Activated CD4-positive, alpha-beta memory T cell treated with anti-CD3 and anti-CD28 coated beads, Interleukin-2, amount 10 ng/mL, durations not matched to agents 7 days and 5 days (primary cell): ENCODE measurements at regions not wholly inside any gene's neighbourhood (a gene's known extent, or its start where the extent isn't known, plus 50 kb on each side); places are given as distances from the start of the nearest gene placed in this dataset.

Experiments used
- CTCF ChIA-PET: fragments of 350-600 bp; sonication (Branson Sonifier 250); formaldehyde crosslinking; loops from one replicate; lab custom pipeline; 2021; ENCODE audit warnings: antibody characterized with exemption, inconsistent platforms; lab: Charles Lee
- POLR2A ChIA-PET: fragments of 350-600 bp; sonication (Branson Sonifier 250); formaldehyde crosslinking; loops from one replicate; lab custom pipeline; 2021; ENCODE audit warnings: antibody characterized with exemption; lab: Charles Lee
- DNase-seq: peaks from one replicate; pipeline ENCODE4 v3.0.0-alpha.2; 2020
- H3K27ac Mint-ChIP-seq: one replicate; pipeline ENCODE4 v1.8.0; 2021; ENCODE audit warnings: mild to moderate bottlenecking, mixed read lengths
- H3K27me3 Mint-ChIP-seq: one replicate; pipeline ENCODE4 v1.8.0; 2021; ENCODE audit warnings: mixed read lengths
- H3K36me3 Mint-ChIP-seq: one replicate; pipeline ENCODE4 v1.8.0; 2021; ENCODE audit warnings: low read depth, mixed read lengths
- H3K4me1 Mint-ChIP-seq: one replicate; pipeline ENCODE4 v1.8.0; 2021; ENCODE audit warnings: mixed read lengths
- H3K4me3 Mint-ChIP-seq: one replicate; pipeline ENCODE4 v1.8.0; 2021; ENCODE audit warnings: mild to moderate bottlenecking, mixed read lengths
- H3K9me3 Mint-ChIP-seq: one replicate; pipeline ENCODE4 v1.8.0; 2021; ENCODE audit warnings: mixed read lengths

DNA sequence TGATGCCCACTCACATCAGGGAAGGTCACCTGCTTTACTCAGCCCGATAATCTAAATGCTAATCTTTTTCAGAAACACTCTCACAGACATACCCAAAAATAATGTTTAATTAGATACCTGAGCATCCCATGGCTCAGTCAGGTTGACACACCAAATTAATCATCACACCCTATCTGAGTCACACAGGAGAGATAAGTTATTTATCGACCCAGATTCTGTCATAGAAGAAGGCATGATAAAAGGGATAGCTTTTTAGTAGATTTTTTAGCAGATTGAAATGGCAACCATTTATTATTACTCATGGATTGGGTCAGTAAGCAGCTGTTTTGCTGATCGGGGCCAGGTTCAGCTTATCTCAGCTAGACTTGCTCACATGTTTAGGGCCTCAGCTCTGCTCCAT, 97.8 kb upstream of the TYRP1 start:
- Mint-ChIP-seq H3K4me3 (no peak overlapping the region), H3K27me3 (no peaks in the 10 kb centered on the region), H3K4me1 (no peaks in the 10 kb centered on the region), H3K36me3 (no peaks in the 10 kb centered on the region), H3K9me3 (peaks cover 2% of the 10 kb centered on the region), H3K27ac (no peak overlapping the region)
- DNase-seq, result no peak
- CTCF ChIA-PET, result no interaction called here
- POLR2A ChIA-PET, result no interaction called here

DNA sequence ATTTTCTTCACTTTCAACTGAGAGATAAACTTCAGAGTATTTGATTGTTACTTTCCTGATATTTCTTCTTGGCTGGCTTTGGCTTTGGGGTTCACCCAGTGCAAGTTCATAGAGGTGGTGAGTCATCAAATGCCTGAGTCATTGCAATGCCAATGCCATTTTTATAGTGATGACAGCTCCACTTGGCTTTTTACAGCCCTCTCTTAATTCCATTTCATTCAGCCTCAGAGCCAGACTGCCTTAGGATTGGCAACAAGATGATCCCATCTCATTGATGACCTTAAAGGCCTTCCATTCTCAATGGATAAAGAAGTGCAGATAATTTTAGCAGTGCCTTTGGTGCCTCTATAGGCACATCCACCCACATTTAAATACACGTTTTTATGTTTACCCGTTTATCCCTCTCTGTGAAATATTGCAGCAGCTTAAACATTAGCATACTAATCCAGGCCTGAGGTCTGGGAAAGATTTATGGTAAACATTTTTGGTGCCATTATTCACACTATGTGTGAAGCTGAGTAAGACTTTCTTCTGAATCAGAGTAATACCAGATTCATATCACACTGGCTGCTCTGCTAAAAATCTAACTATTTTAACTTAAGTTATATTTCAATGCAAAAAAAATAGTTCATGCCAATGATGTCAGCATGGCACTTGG, 88.9 kb upstream of the TYRP1 start:
- Mint-ChIP-seq H3K36me3 (no peaks in the 10 kb centered on the region), H3K27me3 (no peaks in the 10 kb centered on the region), H3K4me1 (no peaks in the 10 kb centered on the region), H3K9me3 (peaks cover 9% of the 10 kb centered on the region), H3K27ac (no peak overlapping the region), H3K4me3 (no peak overlapping the region)
- ChIA-PET CTCF (no interaction called here), POLR2A (no interaction called here)
- DNase-seq, result no peak

GRCh38 chr9:12612211-12612770, 80.9 kb upstream of the TYRP1 start:
- no peak for DNase-seq
- Mint-ChIP-seq H3K36me3 (no peaks in the 10 kb centered on the region), H3K27ac (no peak overlapping the region), H3K4me3 (no peak overlapping the region), H3K9me3 (peaks cover 14% of the 10 kb centered on the region), H3K27me3 (no peaks in the 10 kb centered on the region), H3K4me1 (no peaks in the 10 kb centered on the region)
- ChIA-PET CTCF (no interaction called here), POLR2A (no interaction called here)

DNA sequence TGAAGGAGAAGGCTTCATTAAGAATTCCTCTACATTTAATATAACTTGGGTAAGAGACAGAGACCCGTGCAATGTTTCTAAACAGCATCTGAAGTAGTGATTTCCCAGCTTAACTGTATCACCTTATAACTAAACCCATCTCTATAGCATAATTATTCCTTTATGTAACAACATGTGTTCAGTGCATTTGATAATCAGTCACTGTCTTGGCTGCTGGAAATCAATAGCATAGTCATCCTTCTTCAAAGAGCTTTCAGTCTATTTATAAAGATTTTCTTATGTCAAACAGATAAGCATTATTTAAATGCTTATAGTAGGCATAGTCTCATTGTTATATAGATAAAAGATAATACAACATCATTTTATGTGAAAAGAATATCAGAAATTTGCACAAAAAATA, 80.1 kb upstream of the TYRP1 start:
- H3K36me3 Mint-ChIP-seq, result no peaks in the 10 kb centered on the region
- POLR2A ChIA-PET, result no interaction called here
- H3K27me3 Mint-ChIP-seq, result no peaks in the 10 kb centered on the region
- no peaks in the 10 kb centered on the region for H3K4me1 Mint-ChIP-seq
- DNase-seq, result no peak
- no peak overlapping the region for H3K27ac Mint-ChIP-seq
- H3K4me3 Mint-ChIP-seq, result no peak overlapping the region
- CTCF ChIA-PET, result no interaction called here
- H3K9me3 Mint-ChIP-seq, result peaks cover 13% of the 10 kb centered on the region

DNA sequence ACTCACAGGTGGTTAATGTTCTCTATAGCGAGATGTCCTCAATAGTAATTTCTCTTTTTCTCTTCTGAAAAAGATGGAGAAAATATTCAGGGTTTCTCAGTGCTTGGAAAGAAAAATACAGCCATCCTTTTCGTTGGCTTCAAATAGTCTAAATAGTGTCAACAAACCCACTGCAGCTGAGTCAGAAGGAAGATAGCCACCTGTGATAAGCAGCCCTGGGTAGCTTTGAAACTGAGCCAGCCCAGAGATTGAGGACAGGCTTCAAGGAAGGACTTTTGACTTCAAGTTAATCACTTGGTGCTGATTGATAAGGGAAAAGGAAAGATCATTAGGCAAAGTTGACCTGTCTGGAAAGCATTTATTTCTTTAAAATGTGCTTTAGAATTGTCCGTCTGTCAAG, 78.7 kb upstream of the TYRP1 start:
- no peak for DNase-seq
- Mint-ChIP-seq H3K4me3 (no peak overlapping the region), H3K4me1 (no peaks in the 10 kb centered on the region), H3K27me3 (no peaks in the 10 kb centered on the region), H3K27ac (no peak overlapping the region), H3K9me3 (peaks cover 8% of the 10 kb centered on the region), H3K36me3 (no peaks in the 10 kb centered on the region)
- ChIA-PET POLR2A (no interaction called here), CTCF (no interaction called here)

- Mint-ChIP-seq H3K36me3 (no peaks in the 10 kb centered on the region), H3K27ac (no peak overlapping the region)
- POLR2A ChIA-PET, result no interaction called here
Measured at GRCh38 chr9:12618956-12619355, 74.2 kb upstream of the TYRP1 start.

GRCh38 chr9:12625844-12626243, 67.3 kb upstream of the TYRP1 start:
- Mint-ChIP-seq H3K27me3 (no peaks in the 10 kb centered on the region), H3K4me1 (no peaks in the 10 kb centered on the region), H3K4me3 (no peak overlapping the region)

More at GRCh38 chr9:12618956-12619355, 74.2 kb upstream of the TYRP1 start:
- H3K27me3 Mint-ChIP-seq, result no peaks in the 10 kb centered on the region
- CTCF ChIA-PET, result no interaction called here
- H3K9me3 Mint-ChIP-seq, result peaks cover 4% of the 10 kb centered on the region
- H3K4me1 Mint-ChIP-seq, result no peaks in the 10 kb centered on the region
- H3K4me3 Mint-ChIP-seq, result no peak overlapping the region
- DNase-seq, result no peak

DNA sequence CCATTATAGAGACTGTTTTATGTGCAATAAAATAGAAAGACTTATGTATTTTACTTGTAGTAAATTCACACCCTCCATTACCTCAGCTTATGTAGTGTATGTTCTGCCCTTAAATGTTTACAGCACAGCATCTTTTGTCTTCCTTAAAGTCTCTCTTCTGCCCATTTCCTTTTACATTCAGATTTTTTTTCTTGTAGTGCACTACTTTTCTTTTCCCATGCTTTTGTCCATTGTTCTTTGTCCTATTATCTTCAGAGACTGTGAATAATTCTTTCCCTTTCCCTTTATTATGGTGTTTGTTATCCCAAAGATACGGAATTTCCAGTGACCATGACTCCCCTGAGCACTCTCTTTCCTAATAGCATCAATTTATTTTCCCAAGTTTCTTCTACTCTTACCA, 66.1 kb upstream of the TYRP1 start:
- DNase-seq, result no peak
- no peaks in the 10 kb centered on the region for H3K36me3 Mint-ChIP-seq
- peaks cover 19% of the 10 kb centered on the region for H3K9me3 Mint-ChIP-seq
- H3K27me3 Mint-ChIP-seq, result no peaks in the 10 kb centered on the region
- no peaks in the 10 kb centered on the region for H3K4me1 Mint-ChIP-seq
- ChIA-PET POLR2A (no interaction called here), CTCF (no interaction called here)
- H3K4me3 Mint-ChIP-seq, result no peak overlapping the region
- H3K27ac Mint-ChIP-seq, result no peak overlapping the region

More at GRCh38 chr9:12625844-12626243, 67.3 kb upstream of the TYRP1 start:
- CTCF ChIA-PET, result no interaction called here
- Mint-ChIP-seq H3K36me3 (no peaks in the 10 kb centered on the region), H3K9me3 (peaks cover 12% of the 10 kb centered on the region), H3K27ac (no peak overlapping the region)
- POLR2A ChIA-PET, result no interaction called here
- no peak for DNase-seq

GRCh38 chr9:12628546-12628945, 64.6 kb upstream of the TYRP1 start:
- H3K36me3 Mint-ChIP-seq, result no peaks in the 10 kb centered on the region
- POLR2A ChIA-PET, result no interaction called here
- CTCF ChIA-PET, result no interaction called here

GRCh38 chr9:12629067-12629466, 64.1 kb upstream of the TYRP1 start:
- ChIA-PET CTCF (no interaction called here), POLR2A (no interaction called here)
- Mint-ChIP-seq H3K36me3 (no peaks in the 10 kb centered on the region), H3K9me3 (peaks cover 19% of the 10 kb centered on the region), H3K4me3 (no peak overlapping the region), H3K4me1 (no peaks in the 10 kb centered on the region), H3K27ac (no peak overlapping the region), H3K27me3 (no peaks in the 10 kb centered on the region)
- DNase-seq, result no peak

More at GRCh38 chr9:12628546-12628945, 64.6 kb upstream of the TYRP1 start:
- no peak for DNase-seq
- Mint-ChIP-seq H3K27ac (no peak overlapping the region), H3K4me1 (no peaks in the 10 kb centered on the region), H3K4me3 (no peak overlapping the region), H3K9me3 (peaks cover 19% of the 10 kb centered on the region), H3K27me3 (no peaks in the 10 kb centered on the region)

DNA sequence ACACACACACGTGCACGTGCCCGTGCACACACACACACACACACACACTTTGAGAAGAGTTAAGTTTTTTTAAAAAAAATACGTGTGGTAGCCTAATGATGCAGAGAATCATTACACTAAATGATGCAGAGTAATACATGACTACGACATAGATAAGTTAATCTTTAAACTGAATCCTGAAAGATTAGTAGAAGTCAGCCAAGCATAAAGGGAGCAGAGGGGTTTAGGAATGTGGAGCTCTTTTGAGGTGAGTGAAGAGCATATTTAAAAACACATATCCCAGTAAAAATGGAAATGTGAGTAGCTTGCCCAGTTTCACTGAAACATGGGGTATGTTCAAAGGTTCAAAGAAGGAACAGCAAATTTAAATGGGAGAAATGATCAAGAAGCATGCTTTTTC, 61.3 kb upstream of the TYRP1 start:
- no peaks in the 10 kb centered on the region for H3K4me1 Mint-ChIP-seq
- H3K4me3 Mint-ChIP-seq, result no peak overlapping the region
- no peak overlapping the region for H3K27ac Mint-ChIP-seq
- H3K27me3 Mint-ChIP-seq, result no peaks in the 10 kb centered on the region
- no peaks in the 10 kb centered on the region for H3K36me3 Mint-ChIP-seq
- POLR2A ChIA-PET, result no interaction called here
- CTCF ChIA-PET, result no interaction called here
- DNase-seq, result no peak
- peaks cover 22% of the 10 kb centered on the region for H3K9me3 Mint-ChIP-seq

- H3K27ac Mint-ChIP-seq, result no peak overlapping the region
- ChIA-PET POLR2A (no interaction called here), CTCF (no interaction called here)
- H3K4me1 Mint-ChIP-seq, result no peaks in the 10 kb centered on the region
- no peaks in the 10 kb centered on the region for H3K27me3 Mint-ChIP-seq
- H3K9me3 Mint-ChIP-seq, result peaks cover 21% of the 10 kb centered on the region
- no peak for DNase-seq
- H3K4me3 Mint-ChIP-seq, result no peak overlapping the region
- no peaks in the 10 kb centered on the region for H3K36me3 Mint-ChIP-seq
Measured at GRCh38 chr9:12633016-12633765, 60.0 kb upstream of the TYRP1 start.

DNA sequence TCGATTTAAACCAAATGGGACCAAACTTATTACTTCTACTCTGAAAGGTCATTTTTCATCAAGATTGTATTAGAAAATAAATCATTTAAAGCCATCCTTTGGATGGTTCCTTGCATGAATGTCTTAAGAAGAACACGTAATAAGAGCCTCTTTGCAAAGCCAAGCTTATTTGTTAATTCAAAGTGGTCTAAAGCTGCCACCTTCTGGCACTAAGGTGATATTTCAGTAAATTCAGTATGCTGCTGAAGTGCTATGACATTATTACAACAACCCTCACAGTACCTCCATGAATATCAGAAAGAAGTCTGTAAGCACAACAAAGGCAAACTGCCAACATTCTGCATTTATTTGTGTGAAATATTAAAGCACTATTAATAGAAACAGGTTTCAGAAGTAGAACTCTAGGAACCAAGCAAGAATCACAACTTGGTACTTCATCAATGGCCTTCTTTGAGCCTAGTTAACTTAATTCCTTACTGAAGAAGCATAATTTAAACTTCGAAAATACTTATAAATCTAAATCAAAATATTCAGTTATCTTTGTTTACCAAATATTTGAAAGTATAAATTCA, 53.1 kb upstream of the TYRP1 start:
- CTCF ChIA-PET, result interaction anchor here (0.6 kb wide), 1 partner anchor 131 kb away, joined by 4 read pairs; no protein-coding TSS in a partner anchor

More for the DNA sequence above, 53.1 kb upstream of the TYRP1 start:
- no peaks in the 10 kb centered on the region for H3K36me3 Mint-ChIP-seq
- H3K9me3 Mint-ChIP-seq, result peaks cover 9% of the 10 kb centered on the region
- H3K4me3 Mint-ChIP-seq, result no peak overlapping the region
- DNase-seq, result no peak
- H3K27me3 Mint-ChIP-seq, result no peaks in the 10 kb centered on the region
- H3K4me1 Mint-ChIP-seq, result no peaks in the 10 kb centered on the region
- H3K27ac Mint-ChIP-seq, result no peak overlapping the region
- POLR2A ChIA-PET, result no interaction called here
